Fibroblast of villous mesenchyme (primary cell): ENCODE measurements at regions not wholly inside any gene's neighbourhood (a gene's known extent, or its start where the extent isn't known, plus 50 kb on each side); places are given as distances from the start of the nearest gene placed in this dataset.
A peak's percentile ranks its signal among the peaks of the same experiment; 100 is the strongest.

ENCODE experiments used
- DNase-seq: peaks from one replicate; pipeline ENCODE4 v3.0.0-alpha.2; 2010; ENCODE audit warnings: low read depth
- H3K4me3 ChIP-seq: 2 replicates; pipeline ENCODE4 v1.5.1; 2011; ENCODE audit warnings: low read depth, mild to moderate bottlenecking, low read length
- TF ChIP-seq, protein P1 (sequence below): IDR thresholded peaks from 2 replicates; pipeline ENCODE4 v1.5.1; 2012; ENCODE audit warnings: low read depth, mild to moderate bottlenecking, low read length; ENCODE audit not compliant: insufficient read depth

DNA sequence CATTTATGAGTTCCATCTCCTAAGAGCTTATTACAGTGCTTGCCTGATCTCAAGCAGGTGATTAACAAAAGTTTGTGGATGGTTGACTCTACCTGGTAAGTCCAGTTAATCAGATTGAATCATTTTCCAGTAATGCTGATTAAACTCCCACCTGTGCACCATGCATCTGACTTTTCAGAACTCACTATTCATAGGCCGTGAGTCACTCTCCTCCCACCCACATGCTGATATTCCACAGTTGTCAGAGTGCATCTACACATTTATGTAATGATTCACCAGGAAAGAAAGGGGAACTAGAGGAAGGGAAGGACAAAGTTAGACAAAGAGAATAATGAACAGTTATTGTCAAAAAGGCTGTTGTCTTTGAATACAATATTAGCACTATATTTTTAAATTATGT lies 106.2 kb upstream of the UBE3A start:
- DNase-seq, result no peak
- TF ChIP-seq, protein P1, sequence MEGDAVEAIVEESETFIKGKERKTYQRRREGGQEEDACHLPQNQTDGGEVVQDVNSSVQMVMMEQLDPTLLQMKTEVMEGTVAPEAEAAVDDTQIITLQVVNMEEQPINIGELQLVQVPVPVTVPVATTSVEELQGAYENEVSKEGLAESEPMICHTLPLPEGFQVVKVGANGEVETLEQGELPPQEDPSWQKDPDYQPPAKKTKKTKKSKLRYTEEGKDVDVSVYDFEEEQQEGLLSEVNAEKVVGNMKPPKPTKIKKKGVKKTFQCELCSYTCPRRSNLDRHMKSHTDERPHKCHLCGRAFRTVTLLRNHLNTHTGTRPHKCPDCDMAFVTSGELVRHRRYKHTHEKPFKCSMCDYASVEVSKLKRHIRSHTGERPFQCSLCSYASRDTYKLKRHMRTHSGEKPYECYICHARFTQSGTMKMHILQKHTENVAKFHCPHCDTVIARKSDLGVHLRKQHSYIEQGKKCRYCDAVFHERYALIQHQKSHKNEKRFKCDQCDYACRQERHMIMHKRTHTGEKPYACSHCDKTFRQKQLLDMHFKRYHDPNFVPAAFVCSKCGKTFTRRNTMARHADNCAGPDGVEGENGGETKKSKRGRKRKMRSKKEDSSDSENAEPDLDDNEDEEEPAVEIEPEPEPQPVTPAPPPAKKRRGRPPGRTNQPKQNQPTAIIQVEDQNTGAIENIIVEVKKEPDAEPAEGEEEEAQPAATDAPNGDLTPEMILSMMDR, result no peak
- no peak overlapping the region for H3K4me3 ChIP-seq

DNA sequence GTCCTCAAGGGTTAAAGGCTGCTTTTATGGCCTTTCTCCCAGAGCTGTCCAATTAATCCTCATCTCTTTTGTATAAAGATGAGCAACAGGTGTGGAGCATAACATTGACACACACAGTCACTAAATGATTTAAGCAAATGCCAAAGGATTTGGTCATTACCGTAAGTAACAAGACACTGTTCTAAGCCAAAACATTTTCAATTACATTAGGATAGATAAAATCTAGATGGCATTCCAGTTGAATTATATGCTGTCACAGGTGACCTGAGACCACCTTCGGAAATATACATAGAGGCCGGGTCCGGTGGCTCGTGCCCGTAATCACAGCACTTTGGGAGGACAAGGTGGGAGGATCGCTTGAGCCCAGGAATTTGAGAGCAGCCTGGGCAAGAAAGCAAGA lies 105.3 kb upstream of the UBE3A start:
- TF ChIP-seq, protein P1, result no peak

DNA sequence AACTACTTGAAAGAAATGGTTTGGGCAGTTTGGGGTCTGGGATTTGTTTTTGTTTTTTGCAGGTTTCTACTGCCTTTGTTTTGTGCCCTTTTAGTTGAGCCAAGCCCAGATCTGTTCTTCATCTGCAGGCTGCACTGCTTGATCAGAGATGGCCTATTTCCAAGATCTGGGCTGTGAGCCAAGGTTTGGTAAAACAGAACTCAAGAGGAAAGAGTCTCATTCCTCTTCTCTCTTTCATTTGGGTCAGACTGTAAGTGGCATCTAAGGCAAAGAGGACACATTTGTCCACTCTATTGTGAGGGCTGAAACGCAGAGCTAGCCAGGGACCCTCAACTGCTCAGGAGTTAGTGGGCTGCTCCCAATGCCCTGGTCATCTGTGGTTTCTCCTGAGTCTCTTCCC lies 104.4 kb upstream of the UBE3A start:
- no peak overlapping the region for H3K4me3 ChIP-seq
- TF ChIP-seq, protein P1, result no peak
- DNase-seq, result peak; percentile 1

More for the DNA sequence above, 105.3 kb upstream of the UBE3A start:
- DNase-seq, result no peak
- H3K4me3 ChIP-seq, result no peak overlapping the region

DNA sequence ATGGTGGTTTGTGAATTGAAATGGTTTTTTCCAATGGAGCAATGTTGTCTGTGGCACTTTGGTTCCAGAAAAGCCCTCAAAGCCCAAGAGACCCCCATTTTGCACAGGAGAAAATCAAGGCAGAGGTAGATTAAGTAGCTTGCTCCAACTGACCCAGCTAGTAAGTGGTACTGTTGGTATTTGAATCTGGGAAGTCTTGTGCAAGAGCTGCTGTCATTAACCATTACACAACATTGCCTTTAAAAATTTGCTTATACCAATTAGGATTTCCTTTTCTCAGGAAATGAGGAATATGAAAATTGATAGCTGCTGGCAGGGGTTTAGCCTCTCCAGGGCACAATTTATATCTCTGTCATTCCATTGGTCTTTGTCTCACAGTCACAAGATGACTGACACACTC lies 102.4 kb upstream of the UBE3A start:
- H3K4me3 ChIP-seq, result no peak overlapping the region
- no peak for DNase-seq
- TF ChIP-seq, protein P1, result no peak

DNA sequence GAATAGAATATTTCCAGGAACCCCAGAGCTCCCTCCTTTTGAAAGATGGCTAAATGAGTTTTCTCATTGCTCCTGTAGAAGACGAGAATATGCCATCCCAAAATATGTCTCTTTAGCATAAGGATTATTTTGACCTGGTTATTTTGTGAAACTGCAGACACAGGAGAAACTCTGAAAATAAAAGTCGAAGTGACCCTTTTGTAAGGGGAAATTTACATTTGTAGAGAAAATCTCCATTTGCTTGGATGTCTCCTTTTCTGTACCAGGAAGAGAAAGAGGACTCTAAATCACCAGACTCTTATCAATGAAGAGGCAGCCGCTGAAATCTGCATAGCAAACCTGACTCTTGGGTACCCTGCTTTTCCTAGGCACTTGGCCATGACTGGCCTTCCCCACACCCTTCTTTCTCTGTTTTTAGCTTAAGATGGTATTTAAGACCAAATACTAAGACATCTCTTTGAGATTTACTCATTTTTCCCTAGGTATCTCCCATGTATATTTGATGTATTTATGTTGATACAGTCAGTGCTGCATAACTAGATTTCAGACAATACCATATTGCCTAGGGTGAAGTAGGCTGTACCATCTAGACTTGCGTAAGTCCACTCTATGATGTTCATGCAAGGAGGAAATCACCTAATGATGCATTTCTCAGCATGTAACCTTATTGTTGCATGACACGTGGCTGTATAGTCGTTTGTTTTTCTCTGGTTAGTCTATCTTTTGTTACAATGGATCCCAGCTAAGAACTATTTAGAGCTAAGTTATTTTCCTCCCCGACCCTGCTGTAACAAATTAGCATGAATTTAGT lies 98.2 kb upstream of the UBE3A start:
- TF ChIP-seq, protein P1, result no peak
- no peak for DNase-seq
- H3K4me3 ChIP-seq, result no peak overlapping the region

DNA sequence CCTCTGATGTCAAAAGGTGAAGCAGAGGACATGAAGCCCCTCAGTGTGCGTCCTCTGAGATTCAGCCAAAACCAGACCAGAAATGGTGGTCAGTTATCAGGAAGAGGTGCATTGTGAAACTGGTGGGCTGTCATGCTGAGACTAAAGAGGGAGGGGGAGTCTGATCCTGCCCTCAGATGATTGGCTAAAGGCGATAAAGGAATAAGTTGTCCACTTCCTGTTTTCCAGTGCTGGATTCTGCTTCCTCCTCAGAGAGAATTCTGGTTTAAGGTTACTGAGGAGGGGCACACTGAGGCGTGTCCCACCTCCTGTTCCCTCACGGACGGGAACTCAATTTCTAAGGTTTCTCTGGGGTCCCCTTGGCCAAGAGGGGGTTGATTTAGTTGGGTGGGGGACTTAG lies 97.0 kb upstream of the UBE3A start:
- no peak for DNase-seq
- no peak overlapping the region for H3K4me3 ChIP-seq
- TF ChIP-seq, protein P1, result no peak

DNA sequence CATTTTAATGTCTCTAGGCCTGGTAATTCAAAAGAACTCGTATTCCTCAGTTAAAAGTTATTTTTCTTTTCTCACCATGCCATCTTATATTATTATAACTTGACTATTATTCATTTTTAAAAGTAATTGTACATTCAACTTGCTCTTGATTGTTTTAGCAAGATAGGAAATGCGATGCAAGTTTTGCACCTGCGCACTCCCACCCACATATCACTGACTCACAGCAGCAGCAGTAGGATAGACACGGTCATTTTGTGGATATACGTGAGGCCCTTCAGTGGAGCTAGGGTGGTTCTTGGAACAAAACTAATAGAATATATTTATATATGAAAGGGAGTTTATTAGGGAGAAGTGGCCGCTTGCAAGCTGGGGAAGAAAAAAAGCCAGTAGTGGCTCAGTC lies 95.5 kb upstream of the UBE3A start:
- TF ChIP-seq, protein P1, result no peak
- DNase-seq, result no peak
- no peak overlapping the region for H3K4me3 ChIP-seq
